A673 (cell line): ENCODE measurements at regions not wholly inside any gene's neighbourhood (a gene's known extent, or its start where the extent isn't known, plus 50 kb on each side); places are given as distances from the start of the nearest gene placed in this dataset.

Experiments used
- EZH2 ChIP-seq: fragments of 200-600 bp; sonication (generic); IDR thresholded peaks from 2 replicates; pipeline ENCODE4 v1.6.1; 2017; ENCODE audit warnings: borderline replicate concordance, low read depth, mild to moderate bottlenecking, mixed read lengths, antibody characterized with exemption, low read length; ENCODE audit not compliant: poor library complexity, severe bottlenecking
- TF ChIP-seq, protein P1 (sequence below): fragments of 300-800, 200-600 bp; sonication (generic); conservative IDR thresholded peaks from 2 replicates; pipeline ENCODE4 v1.5.1; 2017; ENCODE audit warnings: low read depth, mild to moderate bottlenecking, antibody characterized with exemption, low read length, moderate library complexity, mixed read lengths

DNA sequence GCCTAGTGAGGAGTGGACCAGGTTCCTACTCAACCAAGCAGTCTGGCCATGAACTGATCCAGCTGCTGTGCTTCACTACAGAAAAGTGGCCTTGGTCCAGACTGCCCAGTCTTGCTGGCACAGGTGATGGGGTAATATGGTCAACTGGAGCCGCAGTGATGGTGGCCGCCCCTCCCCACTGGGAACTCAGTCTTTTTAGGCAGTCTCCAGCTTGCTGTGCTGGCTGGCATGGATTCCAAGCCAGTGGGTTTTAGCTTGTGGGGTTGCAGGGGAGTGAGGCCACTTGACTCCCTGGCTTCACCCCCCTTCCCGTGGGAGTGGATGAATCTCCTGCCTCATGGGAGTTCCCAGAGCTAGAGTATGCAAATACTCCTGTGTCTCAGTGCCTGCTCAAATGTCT, 52.7 kb upstream of the CDK6 start:
- TF ChIP-seq, protein P1, sequence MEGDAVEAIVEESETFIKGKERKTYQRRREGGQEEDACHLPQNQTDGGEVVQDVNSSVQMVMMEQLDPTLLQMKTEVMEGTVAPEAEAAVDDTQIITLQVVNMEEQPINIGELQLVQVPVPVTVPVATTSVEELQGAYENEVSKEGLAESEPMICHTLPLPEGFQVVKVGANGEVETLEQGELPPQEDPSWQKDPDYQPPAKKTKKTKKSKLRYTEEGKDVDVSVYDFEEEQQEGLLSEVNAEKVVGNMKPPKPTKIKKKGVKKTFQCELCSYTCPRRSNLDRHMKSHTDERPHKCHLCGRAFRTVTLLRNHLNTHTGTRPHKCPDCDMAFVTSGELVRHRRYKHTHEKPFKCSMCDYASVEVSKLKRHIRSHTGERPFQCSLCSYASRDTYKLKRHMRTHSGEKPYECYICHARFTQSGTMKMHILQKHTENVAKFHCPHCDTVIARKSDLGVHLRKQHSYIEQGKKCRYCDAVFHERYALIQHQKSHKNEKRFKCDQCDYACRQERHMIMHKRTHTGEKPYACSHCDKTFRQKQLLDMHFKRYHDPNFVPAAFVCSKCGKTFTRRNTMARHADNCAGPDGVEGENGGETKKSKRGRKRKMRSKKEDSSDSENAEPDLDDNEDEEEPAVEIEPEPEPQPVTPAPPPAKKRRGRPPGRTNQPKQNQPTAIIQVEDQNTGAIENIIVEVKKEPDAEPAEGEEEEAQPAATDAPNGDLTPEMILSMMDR, result no peak
- TF ChIP-seq EZH2, result no peak
